Kasumi-1 (cell line): ENCODE measurements at regions not wholly inside any gene's neighbourhood (a gene's known extent, or its start where the extent isn't known, plus 50 kb on each side); places are given as distances from the start of the nearest gene placed in this dataset.

Experiments
- DNase-seq, 2 experiments: peaks; one replicate each; lab custom pipeline; 2025; lab: John Stamatoyannopoulos, UW

DNA sequence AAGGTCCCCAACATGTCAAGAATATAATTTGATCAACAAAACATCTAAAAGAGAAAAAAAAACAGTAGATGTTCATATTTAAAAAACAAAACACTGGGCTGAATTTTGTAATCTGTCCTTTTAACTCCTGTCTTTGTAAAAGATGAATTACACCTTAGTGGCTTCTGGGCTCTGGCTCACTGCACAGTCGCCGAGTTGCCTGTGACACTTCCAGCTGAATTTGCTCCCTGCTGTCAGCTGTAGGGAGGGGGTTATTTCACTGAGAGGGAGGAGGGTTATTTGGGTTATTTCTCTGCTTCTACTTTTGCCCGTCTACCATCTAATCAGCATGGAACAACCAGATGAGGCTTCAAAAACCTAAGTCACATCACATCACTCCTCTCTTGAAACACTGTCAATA, 193.0 kb upstream of the ZC3H12A start:
- DNase-seq, result no peak

DNA sequence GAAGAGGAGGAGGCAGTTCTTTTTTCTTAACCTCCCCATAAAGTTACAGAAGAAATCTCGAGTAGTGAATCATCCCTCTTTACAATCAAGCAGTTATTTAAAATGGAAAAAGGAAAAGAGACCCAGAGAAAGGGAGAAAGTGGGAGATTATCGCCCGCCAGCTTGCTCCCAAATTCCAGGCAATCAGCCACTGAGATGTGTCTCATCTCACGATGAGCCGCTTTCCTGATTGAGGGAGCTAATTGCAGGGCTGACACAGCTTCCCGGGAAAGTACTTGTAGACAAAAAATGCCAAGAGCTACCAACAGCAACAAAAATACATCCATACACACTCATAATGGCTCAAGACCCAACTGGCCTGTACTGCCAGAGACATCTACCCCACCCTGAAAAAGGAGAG, 191.6 kb upstream of the ZC3H12A start:
- DNase-seq, result no peak

DNA sequence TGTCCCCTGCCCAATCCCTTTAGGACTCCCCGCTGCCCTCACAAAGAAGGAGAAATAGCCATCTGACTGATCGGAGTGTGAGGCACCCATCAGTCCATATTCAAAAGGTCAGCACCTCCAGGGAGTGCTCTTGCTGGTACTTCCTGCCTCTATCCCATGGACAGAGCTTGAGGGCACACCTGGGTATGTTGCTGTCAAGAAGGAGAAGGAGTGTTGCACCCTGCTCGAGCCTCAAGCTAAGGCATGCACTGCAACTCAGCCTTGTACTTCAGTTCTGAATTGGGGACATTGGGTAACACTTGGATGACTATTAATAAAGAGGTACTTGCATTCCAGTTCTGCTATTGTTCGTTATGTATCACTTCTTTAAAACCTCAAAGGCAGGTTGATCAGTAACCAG, 190.3 kb upstream of the ZC3H12A start:
- DNase-seq, result no peak

DNA sequence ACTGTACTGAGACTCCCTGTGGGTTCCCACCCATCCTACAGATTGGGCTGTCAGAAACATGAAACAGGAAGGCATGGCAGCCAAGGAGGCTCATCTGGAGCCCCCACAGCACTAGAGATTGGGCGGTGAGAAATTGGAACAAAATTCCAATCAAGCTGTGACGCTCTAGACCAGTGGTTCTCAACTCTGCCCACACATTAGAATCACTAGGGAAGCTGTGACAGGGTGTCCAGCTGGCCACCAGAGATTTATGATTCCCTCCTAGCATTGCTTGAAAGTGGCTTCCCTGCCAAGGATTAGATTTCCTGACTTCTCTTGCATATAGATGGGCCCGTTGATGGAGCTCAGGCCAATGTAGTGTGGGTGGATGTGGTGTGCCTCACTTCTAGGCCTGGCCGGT, 187.5 kb upstream of the ZC3H12A start:
- DNase-seq, result no peak

DNA sequence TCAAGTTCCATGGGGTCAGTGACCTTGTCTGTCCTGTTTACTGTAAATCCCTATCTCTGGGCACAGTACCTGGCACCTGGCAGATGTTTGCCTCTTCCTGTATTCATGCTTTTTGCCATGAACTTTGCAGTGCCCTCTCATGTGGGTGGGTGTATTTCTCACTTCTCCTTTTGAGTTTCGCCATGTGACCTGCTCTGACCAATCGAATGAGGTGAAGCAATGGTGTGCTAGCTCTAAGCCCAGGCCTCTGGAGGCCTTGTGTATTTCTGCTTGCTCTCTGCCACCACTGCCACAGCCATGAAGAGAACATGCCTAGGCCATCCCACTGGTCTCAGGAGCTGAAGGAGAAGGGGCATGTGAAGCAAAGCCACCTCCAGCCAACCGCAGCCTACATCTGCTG, 185.5 kb upstream of the ZC3H12A start:
- DNase-seq, result no peak

DNA sequence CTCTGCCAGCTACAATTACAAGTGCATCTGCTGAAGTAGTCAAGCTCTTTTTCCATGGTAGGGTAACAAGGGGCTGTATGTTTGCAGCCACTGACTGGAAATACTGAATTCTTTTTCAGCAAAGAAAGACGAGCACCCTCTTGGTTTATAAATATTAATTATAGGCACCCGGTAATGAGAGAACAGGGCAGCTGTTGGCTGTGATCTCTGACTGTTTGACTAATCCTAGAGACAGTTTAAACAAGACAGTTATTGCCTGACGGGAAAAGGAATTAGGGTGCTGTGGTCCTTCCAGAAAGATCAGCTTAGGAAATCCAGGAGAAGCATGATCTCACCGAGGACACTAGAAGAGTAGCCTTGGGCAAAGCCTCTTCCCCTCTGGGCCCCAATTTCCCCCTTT, 183.7 kb upstream of the ZC3H12A start:
- no peak for DNase-seq

DNA sequence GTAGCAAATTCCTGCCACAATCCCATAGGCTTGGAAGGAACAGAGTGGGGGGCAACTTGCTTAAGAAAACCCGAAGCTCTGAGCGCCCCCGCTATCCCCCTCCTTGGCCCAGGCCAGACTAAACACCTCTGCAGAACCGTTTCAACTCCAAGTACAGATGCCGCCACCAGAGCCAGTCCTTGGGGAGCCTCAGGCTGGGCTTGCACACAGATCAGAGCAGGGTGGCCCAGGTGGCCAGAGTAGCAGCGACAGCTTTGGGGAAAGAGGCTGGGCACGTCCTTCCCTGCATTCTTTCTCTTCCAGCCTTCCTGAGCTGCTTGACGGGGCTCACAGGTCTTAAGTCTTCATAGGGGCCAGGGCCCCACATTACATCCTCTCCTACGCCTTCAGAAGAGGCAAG, 181.6 kb upstream of the ZC3H12A start:
- no peak for DNase-seq

DNA sequence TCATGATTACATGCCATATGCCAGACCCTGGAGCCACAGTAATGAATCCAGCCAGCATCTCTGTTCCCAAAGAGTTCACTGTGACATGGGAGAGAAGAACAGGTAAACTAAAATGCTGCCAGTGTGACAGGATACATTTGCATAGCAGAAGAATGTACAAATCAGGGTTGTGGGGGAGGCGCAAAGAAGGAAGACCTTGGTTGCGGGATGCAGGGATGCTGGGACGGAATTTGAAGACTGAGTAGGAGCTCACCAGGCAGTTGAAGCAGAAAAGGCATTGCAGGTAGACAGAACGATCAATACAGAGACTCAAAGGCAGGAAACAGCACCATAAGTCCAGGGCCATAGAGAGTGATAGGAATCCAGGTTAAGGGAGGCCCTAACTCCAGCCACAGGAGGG, 180.3 kb upstream of the ZC3H12A start:
- no peak for DNase-seq

DNA sequence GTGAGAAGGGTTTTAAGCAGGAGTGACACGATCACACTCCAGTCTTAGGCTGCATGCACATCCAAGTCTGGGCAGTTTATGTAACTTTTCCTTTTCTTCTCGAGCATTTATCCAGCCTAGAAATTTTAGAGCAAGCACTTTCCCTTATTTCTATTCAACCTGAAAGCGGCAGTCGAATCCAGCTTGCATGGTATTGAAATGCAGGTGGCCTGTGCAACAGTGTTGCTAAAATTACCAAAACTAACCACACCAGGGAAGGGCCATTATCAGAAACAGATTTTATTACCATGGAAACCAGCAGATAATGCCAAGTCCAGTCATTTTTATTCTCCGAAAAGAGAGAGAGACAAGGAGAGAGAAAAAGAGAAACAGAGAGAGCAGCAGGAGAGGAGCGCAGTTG, 179.9 kb upstream of the ZC3H12A start:
- DNase-seq, result no peak

DNA sequence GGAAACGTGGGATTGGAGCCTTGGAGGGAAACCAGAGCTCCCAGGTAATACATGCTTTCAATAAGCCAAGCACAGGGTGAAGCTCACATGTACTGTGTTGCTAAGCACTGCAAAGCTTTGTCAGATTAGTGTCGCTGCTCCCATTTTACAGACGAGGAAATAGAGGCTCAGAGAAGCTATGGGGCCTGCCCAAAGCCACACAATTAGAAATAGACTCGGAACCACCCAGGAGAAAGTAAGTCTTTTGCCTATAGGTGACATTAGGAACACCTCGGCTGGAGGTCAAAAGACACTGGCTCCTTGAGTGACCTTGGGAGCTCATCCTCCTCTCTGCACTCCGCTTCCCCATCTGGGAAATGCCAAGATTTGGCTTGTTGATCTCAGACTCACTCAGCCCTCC, 175.6 kb upstream of the ZC3H12A start:
- no peak for DNase-seq

DNA sequence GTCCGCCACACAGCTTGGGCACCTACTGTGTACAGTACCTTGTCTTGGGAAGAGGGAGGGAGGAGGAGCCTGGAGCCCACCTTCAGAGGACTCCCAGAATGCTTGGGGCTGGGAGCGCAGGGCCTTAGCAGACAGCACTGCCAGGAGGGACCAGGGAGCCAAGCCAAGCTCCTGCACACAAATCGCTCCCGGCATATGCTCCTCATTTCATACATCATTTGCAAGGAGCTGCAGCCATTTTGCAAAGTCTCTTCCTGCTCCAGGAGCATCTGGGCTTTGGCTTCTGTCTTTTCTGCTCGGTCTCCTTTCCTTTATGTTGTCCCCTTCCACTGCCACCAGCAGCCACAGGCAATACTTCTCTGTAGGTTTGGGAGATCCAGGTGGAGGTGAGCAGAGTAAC, 175.2 kb upstream of the ZC3H12A start:
- DNase-seq, result no peak

DNA sequence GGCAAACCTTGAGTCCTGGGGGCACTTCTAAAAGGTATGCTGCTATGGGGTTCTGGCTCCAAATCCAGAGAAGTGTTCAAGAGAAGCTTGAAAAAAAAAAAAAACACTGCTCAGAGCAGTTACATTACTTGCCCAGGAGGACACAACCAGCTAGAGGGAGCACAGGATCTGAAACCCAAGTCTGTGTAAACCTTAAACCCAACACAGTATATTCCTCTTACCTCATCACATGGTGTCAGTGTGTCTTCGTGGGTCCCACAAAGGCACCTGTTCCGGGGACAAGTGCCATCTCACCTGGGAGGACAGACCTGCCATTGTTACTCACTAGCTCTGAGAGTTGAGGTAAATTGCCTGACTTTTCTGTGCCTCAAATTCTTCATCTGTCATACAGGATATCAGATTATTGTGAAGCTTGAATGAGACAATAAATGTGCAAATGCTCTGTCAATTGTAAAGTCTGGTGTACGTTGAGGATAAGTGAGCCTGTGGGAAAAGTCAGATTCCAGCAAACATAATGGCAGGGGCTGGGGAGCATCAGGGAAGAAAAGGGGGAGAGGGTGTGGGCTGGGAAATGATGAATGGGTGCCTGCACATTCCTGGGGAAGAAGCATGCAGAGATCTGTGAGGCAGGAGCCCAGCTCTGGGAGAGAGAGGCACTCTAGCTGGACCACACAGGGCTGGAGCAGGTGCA, 170.4 kb upstream of the ZC3H12A start:
- DNase-seq, result no peak

DNA sequence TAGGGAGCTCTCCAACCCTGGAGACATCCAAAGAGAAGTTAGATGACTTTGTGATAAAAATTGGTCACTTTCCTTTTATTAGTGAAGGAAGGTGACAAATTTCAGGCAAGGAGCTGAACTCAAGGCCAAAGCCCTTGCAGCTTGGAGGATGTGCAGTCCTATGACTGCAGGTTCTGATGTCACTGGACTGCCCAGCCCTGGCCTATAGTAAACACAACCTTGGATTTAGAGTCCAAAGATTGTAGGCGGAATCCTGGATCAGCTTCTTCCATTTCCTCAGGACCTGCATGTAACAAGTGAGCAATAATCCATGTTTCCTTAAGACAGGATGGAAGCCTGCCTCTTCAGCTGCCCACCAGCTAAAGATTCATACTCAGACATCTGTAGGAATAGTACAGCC, 169.3 kb upstream of the ZC3H12A start:
- no peak for DNase-seq

DNA sequence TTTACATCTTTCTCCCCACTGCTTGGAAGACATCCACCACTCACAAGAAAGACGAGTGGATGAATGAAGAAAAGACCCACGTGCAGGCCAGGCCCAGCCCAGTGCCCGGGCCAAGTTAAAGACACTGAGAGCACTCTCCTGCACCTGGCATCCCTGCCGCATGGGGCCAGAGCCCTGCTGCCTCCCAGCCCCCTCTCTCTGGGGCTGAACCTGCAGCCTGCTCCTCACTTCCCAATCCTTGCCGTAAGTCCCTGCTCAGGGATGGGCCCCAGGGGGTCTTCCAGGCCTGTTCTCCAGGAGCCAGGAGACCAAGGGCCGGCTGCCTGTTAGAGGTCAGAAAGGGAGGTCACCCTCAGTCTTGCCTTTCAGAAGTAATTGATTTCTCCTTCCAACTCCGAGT, 168.5 kb upstream of the ZC3H12A start:
- DNase-seq, result no peak

DNA sequence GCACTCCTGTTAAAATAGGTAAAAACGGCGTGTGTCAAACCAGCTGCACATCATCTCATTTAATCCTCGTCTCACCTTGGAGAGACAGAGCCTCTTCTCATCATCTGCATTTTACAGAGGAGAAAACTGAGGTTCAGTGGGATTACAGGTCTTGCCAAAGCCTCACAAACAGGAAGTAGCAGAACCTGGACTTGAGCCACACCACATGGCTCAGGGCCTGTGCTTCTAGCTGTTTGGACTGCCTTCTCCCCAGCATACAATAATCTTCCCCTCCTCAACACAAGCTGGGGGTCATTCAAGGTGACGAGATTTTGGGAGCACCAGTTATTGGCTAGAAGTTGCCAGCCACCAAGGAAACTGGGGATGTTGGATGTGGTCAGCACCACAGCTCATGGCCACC, 167.9 kb upstream of the ZC3H12A start:
- no peak for DNase-seq

DNA sequence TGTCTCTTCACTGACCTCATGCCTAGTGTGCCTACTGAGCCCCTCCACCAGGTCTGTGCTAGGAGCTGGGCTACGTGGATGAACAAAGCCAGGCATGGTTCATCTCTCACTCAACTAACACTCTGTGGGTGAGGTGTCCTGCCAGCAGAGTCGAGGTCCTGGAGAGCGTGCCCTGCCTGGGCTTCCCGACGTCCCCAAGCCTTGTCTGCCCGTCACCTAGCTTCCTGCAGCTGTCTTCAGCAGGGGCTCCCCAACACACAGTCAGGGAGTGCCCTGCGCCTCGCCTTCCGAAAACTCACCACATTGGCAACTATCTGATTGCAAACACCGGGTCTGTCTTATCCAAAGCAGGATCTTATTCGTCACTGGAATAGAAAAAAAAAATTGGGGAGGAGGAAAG, 167.5 kb upstream of the ZC3H12A start:
- DNase-seq, result no peak

DNA sequence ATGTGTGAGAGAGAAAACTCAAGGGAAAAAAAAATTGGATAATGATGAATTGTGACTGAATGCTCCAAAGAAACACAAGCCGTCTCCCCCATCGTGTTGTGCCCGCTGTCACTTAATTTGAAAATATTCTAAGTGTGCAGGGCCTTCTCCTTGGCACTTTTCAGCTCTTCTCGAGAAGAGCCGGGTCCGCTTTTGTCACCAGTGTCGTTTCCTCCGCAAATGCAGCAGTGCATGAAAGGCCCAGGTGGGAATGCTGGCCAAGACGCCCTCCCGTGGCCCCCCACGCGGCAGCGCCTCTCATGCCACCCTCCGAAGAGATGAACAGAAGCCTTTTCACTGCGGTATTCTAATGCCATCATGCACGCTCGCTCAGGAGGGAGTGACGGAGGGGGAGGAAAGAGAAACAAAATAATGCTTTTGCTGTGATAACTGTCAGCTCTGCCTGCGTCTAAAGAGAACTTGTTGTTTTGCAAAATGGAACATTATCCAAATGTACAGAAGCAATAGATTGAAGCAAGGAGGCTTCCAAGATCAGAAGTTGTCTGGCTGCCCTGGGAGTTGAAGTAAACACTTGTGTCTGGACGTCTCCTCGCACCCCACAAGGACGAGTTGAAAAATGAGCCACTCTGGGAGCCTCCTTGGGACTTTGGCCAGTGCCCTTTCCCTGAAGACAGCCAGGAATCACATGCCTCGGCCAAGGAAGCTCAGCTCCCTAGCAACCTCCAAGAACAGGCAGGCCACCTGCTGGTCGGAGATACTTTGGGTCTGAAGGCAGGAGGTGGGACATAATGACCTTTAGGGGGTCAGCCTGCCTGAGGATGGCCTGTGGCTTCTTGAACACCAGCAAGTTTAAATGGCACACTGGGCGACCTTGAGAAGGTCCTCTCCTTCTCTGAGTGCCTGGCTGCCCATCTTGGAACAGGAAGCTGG, 166.1 kb upstream of the ZC3H12A start:
- no peak for DNase-seq

DNA sequence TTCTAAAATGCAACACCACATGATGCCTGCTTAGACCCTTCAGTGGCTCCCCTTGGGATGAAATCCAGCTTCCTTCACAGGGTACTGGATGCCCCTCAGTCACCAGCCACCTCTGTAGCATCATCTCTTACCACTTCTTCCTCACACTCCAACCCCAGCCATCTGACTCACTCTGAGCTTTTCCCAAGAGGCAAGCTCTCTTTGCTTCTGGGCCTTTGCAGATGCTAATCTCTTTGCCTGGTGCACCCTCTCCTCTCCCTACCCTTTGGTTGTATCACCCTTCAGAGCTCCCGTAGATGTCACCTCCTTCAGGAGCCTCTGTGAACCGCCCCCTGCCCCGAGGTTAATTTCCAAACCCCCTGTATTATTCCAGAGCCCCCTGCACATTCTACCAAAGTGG, 164.8 kb upstream of the ZC3H12A start:
- no peak for DNase-seq

DNA sequence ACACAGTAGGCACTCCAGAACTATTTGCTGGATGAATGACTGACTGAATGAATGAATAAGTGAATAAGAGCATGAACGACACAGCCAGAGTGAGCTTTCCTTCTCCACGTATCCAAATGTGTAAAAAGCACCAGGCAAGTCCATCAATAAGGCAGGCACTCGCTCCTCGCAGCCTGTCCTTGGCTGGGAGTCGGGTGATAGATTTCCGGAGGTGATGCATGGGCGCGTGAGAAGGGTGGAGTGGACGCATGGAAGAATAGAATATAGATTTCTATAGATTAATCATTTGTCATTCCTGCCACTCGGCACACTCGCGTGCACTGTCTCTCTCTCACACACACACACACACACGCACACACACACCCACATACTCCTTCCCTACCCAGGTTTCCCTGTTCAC, 164.3 kb upstream of the ZC3H12A start:
- no peak for DNase-seq

DNA sequence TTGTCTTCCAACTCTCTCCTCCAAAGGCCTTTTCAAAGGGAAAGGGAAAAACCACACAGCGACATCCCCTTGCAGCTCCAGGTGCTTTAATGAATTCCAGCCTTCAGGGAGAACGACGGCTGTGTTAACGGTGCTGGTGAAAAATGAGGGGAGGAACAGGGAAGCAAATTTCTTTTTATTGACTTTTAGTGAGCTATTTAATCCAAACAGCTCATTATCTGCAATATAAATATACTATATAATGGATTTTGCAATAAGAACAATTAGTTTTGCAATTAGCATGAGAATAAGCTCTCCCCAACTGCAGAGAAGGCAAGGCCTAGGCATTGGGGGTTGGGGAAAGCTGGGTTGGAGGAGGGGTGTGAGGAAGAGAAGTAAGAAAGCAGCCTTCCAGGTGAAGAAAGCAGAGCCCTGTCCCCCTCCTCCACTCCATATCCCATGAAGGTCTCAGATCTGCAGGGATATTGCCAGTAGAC, 159.0 kb upstream of the ZC3H12A start:
- DNase-seq, result no peak

DNA sequence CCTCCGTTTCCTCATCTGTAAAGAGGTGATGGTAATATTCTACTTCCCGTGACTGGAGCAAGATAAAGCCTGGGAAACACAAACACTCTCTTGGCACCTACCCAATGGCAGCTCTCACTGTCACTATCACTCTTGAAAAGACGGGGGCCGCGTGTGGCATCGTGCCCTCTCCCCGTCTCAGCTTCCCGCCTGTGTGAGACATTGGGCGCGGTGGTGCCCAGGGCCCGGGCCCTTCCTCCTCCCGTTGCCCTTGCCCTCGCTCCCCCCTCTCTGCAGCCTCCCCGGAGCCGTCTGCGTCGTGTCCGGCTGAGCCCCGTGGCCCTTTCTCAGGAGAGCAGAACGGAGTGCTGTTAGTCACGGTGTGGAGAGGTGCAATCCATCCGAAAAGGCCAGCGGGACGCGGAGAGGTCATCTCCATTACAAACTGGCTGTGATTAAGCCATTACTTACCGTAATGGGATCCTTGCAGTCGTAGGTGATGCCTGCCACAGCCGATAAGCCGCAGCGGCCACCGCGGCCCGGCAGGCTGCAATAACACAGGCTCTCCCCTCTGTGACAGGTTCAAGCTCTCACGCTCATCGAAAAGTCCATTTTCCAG, 156.4 kb upstream of the ZC3H12A start:
- no peak for DNase-seq

DNA sequence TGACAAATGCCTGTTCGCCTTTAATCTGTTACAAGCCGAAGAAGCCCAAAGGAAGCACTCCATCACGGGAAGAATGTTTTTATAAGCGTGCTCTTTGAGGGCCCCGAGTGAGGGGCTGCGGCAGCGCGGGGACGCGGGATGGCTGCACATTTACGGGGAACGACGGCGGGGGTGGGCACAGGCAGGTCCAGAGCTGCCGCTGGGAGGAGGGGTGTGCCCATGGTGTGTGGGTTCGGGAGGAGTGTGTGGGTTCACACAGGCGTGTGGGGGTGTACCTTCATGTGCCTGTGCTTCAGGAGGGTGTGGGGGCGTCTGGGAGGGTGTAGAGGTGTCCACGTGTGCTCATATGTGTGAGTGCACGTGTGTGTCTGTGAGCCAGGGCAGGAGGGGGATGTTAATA, 155.9 kb upstream of the ZC3H12A start:
- no peak for DNase-seq

DNA sequence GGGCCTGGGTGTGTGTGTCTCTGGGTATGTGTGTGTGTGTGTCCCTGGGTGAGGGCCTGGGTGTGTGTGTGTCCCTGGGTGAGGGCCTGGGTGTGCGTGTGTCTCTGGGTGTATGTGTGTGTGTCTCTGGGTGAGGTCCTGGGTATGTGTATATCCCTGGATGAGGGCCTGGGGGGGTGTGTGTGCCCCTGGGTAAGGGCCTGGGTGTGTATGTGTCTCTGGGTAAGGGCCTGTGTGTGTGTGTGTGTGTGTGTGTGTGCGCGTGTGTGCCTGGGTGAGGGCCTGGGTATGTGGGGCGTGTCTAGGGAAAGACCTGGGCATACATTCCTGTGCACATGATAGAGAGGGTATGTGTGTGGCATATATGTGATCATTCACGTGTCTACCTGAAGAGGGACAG, 155.1 kb upstream of the ZC3H12A start:
- no peak for DNase-seq
